Liver (tissue), 3 donors: ENCODE measurements at regions not wholly inside any gene's neighbourhood (a gene's known extent, or its start where the extent isn't known, plus 50 kb on each side); places are given as distances from the start of the nearest gene placed in this dataset.

ENCODE experiments used
- ATF3 ChIP-seq: IDR thresholded peaks from 2 replicates; pipeline ENCODE4 v1.6.1; 2016; ENCODE audit warnings: antibody characterized with exemption
- CTCF ChIP-seq: fragments of 150-350 bp; IDR thresholded peaks from 2 replicates; pipeline ENCODE4 v1.5.1; 2017; ENCODE audit warnings: improper control_type of control experiment, low read depth, low read length; ENCODE audit not compliant: missing input control
- EGR1 ChIP-seq, 2 donors: IDR thresholded peaks; 2 replicates each; pipeline ENCODE4 v1.6.1; 2016 to 2018; ENCODE audit warnings: antibody characterized with exemption in 2 of 2, low read depth in 2 of 2
- FOXA1 ChIP-seq: IDR thresholded peaks from 2 replicates; pipeline ENCODE4 v1.6.1; 2016; ENCODE audit warnings: antibody characterized with exemption
- FOXA2 ChIP-seq: IDR thresholded peaks from 2 replicates; pipeline ENCODE4 v1.6.1; 2016; ENCODE audit warnings: antibody characterized with exemption
- JUND ChIP-seq, 2 donors: IDR thresholded peaks; 2 replicates each; pipeline ENCODE4 v1.6.1; 2016; ENCODE audit warnings: antibody characterized with exemption in 2 of 2
- MAX ChIP-seq: IDR thresholded peaks from 2 replicates; pipeline ENCODE4 v1.6.1; 2016; ENCODE audit warnings: antibody characterized with exemption
- RAD21 ChIP-seq, 2 donors: IDR thresholded peaks; 2 replicates each; pipeline ENCODE4 v1.6.1; 2016; ENCODE audit warnings: antibody characterized with exemption in 2 of 2, mild to moderate bottlenecking in 2 of 2
- SP1 ChIP-seq: IDR thresholded peaks from 2 replicates; pipeline ENCODE4 v1.6.1; 2018; ENCODE audit warnings: antibody characterized with exemption, mild to moderate bottlenecking
- TAF1 ChIP-seq: conservative IDR thresholded peaks from 2 replicates; pipeline ENCODE4 v1.6.1; 2016; ENCODE audit warnings: antibody characterized with exemption, mild to moderate bottlenecking
- YY1 ChIP-seq: IDR thresholded peaks from 2 replicates; pipeline ENCODE4 v1.6.1; 2016; ENCODE audit warnings: antibody characterized with exemption, mild to moderate bottlenecking
- TF ChIP-seq, protein P1 (sequence below): IDR thresholded peaks from 2 replicates; pipeline ENCODE4 v1.6.1; 2016; ENCODE audit warnings: antibody characterized with exemption, mild to moderate bottlenecking
- donor health status: healthy.
- donor health status: healthy.

DNA sequence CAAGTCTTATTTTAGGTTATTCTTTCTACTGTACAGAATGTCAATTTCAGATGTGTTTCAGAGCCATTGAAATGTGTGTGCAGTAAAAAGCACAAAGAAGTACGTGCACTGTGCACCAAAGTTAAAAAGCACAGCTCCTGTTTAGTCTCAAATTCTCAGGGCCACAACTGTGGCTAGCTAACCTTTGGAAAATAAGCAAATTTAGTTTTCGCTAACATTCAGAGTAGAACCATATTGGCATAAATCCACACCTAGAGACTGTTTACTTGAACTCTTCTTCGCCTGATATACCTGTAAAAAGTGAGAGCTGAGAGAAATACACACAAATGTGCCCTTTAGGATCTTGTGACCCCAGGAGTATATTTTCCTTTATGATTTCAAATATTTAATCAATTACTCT is 353.9 kb downstream of the TFEC start:
- TF ChIP-seq YY1 (no peak), CTCF (no peak), MAX (no peak), RAD21 (IDR thresholded peaks at IDR 0.05) (no peak), FOXA1 (no peak), TAF1 (no peak), FOXA2 (no peak), EGR1 (IDR thresholded peaks at IDR 0.05; ENCODE audit: low read depth in 2 of 2) (no peak), JUND (IDR thresholded peaks at IDR 0.05) (no peak), ATF3 (no peak), SP1 (no peak)
- TF ChIP-seq, protein P1, sequence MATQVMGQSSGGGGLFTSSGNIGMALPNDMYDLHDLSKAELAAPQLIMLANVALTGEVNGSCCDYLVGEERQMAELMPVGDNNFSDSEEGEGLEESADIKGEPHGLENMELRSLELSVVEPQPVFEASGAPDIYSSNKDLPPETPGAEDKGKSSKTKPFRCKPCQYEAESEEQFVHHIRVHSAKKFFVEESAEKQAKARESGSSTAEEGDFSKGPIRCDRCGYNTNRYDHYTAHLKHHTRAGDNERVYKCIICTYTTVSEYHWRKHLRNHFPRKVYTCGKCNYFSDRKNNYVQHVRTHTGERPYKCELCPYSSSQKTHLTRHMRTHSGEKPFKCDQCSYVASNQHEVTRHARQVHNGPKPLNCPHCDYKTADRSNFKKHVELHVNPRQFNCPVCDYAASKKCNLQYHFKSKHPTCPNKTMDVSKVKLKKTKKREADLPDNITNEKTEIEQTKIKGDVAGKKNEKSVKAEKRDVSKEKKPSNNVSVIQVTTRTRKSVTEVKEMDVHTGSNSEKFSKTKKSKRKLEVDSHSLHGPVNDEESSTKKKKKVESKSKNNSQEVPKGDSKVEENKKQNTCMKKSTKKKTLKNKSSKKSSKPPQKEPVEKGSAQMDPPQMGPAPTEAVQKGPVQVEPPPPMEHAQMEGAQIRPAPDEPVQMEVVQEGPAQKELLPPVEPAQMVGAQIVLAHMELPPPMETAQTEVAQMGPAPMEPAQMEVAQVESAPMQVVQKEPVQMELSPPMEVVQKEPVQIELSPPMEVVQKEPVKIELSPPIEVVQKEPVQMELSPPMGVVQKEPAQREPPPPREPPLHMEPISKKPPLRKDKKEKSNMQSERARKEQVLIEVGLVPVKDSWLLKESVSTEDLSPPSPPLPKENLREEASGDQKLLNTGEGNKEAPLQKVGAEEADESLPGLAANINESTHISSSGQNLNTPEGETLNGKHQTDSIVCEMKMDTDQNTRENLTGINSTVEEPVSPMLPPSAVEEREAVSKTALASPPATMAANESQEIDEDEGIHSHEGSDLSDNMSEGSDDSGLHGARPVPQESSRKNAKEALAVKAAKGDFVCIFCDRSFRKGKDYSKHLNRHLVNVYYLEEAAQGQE = no peak
